Activated CD4-positive, CD25-positive, alpha-beta regulatory T cell treated with anti-CD3 and anti-CD28 coated beads, Interleukin-2, amount 50 U/mL, for 16 hours (primary cell): ENCODE measurements at regions not wholly inside any gene's neighbourhood (a gene's known extent, or its start where the extent isn't known, plus 50 kb on each side); places are given as distances from the start of the nearest gene placed in this dataset.
"Not testable (repeated sequence)": the region's sequence is repeated elsewhere in the genome, so short reads cannot be mapped to it uniquely, and the experiment has no call there.

ENCODE experiments used
- DNase-seq: peaks from one replicate; pipeline ENCODE4 v3.0.0-alpha.2; 2020; ENCODE audit warnings: low read depth, low spot score

DNA sequence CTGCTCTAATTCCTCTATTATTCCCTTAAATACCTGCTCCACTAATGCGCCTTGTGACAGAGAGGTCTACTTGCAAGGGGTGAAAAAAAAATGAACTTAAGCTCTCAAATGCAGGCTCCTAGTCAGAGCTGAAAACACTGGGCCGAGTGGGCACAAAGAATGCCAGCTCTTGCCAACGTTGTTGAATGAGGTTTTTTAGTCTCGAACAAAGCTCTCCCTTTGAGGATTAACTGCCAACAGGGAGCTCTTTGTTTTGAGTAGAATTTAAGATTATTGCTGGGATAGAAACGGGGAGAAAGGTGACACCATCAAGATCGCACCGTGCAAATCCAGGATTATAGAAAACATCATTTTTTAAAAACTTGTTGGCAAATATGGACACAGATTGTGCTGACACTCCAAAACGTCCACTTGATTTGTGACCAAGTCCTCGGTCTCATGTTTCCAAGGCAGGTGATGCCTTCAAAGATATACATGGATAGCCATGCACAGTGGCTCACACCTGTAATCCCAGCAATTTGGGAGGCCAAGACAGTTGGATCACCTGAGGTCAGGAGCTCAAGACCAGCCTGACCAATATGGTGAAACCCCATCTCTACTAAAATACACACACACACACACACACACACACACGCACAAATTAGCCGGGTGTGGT, 163.2 kb downstream of the BMP7 start:
- DNase-seq: no peak

DNA sequence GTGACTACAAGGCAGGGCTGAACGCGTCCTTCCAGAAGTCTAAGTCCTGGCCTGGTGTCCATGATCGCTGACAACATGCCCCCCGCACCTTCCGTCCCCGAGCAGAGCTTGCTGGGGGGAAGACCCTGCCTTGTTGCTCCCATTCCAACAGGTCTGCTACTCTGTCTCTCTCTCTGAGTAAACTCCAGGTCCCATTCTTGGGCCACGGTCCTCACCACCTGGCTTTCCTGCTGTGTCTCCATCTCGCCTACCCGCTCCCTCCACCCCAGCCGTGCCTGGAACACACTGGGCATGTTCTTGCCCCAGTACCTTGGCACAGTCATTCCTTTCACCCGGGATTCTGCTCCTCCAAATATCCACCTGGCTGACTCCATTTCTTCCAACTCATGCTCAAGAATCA, 162.3 kb downstream of the BMP7 start:
- no peak for DNase-seq

DNA sequence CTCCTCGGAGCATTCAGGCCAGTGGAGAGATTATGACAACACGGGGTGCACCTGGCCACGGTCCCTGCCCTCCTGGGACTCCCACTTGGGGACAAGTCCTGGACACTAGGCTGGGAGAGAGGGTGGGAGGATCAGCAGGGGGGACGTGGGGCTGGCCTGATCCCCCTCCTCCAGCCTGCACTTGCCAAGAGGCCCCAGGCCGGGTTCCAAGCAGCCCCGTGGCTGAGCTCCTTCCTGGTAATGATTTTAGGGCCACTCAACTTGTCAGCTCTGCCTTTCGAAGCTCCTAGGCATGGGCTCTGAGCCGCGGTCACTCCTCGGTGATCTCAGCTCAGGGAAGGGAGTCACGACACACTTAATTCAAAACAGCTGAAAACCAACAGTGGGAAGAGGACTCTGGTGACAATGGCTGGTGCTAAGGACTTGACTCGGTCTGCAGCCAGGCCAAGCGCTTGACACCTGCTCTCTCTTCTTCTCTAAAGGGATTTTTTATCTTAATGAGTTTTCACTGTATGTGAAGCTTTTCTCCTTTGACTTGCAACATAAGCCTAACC, 161.7 kb downstream of the BMP7 start:
- DNase-seq: no peak

DNA sequence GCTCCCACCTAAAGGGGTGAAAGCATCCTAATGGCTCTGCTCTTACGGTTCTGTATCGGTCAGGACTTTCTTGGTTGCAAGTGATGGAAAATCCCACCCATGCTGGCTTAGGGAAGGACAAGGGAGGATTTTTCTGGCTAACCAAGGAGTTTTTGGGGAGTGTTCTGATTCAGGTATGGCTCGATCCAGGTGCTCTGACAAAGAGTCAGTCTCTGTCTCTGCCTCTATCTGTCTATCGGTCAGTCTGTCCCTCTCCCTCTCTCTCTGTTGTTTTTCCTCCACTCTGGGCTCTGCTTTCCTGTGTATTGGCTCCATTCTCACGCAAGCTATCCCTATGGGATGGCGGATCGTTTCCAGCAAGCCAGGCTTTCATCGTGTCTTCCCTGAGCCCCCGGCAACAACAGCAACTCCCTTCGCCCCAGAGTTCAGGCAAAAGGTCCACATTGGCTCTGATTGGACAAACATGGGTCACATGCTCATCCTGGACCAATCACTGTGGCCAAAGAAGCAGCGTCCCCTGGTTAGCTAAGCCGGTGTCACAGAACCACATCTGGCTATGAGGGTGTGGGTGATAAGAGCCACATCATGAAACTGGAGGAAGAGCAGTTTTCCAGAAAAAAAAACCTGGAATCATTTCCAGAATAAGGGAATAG, 160.3 kb downstream of the BMP7 start:
- no peak for DNase-seq

DNA sequence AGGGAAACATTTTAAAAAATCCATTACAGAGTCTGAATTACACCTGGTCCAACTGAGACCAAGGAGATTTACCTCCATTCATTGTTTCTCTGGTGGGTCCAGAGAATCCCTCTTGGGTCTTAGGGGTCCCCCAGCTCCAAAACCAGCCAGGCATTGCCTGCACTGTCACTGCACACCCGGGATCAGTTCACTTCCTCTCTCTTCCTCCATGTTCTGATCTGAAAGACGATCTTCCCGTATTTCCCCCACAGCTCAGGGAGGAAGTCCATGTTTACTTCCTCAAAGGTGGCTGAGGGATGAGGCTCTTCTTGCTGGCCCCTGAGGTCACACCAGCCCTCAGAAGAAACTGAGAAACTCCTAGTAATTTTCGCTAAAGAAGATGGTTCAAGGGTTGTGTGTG, 159.7 kb downstream of the BMP7 start:
- no peak for DNase-seq

DNA sequence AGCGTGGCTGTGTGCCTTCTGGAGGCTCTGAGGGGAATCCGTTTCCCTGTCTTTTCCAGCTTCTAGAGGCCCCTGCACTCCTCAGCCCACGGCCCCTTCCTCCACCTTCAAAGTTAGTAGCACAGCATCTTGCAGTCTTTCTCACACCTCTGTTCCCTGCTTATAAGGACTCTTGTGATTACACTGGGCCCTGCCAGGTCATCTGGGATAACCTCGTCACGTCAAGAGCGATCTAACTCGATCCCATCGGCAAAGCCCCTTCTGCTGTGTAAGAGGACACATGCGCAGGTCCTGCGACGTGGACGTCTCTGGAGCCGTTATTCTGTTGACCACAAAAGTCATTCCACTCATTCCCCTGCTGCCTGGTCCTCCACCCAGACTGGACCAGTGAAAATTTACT, 159.2 kb downstream of the BMP7 start:
- DNase-seq: no peak

DNA sequence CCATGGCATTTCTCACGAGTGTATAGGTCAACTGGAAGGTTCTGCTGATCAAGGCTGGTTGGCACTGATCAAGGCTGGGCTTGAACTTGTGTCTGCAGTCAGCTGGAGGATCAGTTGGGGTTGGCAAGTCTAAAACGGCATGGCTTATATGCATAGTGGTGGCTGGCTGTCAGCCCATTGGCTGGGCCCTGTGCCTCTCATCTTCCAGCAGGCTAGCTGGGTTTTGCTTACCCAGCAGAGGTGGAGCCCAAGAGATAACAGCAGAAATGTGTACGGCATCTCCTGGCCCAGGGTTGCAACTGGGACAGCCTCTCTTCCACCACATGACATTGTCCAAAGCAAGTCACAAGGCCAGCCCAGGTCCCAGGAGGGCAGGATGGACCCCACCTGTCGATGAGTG, 158.2 kb downstream of the BMP7 start:
- no peak for DNase-seq

DNA sequence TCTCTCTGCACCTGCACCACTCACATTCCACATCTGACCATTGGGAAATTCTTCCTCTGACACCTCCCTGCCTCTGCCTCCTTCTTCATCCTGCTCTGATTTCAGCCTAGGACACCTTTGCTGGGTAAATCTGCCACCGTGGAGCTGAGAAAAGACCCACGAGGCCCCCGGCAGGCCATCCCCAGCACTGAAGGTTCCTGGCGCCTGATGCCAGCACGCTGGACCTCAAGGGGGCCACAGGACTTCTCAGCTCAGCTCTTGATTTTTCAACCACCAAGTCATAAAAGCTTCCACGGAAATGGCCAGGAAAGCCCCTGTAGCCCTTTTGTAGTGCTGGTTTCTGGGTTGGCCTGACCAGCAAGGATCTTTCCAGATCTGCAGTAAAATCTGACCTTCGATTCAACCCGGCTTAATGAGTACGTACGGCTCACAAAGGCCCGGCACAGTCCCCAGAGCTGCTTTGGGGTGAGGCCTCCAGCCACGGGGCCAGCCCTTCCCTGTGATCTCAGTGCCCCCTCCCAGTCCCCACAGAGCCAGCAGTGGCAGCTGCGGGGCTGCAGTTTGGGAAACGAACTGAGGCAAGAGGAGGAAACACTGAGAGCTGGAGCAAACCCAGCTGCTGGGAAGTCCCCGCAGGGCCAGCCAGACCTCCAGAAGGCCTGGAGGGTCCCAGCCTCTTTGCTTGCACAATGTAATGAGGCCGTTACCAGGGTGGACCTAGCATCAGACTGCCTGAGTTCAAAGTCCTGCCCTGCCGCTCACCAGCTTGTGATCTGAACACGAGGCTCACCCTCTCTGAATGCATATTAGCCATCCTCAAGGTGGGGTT, 157.5 kb downstream of the BMP7 start:
- DNase-seq: no peak

DNA sequence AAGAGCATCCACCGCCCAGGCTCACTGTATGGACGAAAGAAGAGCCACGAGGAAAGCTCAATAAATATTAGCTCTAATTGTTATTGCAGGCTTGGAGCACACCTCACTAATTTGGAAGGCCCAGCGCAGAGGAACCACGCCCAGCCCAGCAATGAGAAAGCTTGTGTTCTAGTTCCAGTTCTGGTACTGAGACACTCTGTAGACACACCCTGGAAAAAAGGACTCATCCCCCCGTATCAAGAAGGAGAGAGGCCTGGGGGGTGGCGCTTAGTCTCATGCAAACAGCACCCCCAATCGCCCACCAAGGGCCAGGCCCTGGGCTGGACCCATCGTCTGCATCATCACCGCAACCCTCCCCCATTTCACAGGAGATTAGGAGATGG, 156.9 kb downstream of the BMP7 start:
- no peak for DNase-seq

DNA sequence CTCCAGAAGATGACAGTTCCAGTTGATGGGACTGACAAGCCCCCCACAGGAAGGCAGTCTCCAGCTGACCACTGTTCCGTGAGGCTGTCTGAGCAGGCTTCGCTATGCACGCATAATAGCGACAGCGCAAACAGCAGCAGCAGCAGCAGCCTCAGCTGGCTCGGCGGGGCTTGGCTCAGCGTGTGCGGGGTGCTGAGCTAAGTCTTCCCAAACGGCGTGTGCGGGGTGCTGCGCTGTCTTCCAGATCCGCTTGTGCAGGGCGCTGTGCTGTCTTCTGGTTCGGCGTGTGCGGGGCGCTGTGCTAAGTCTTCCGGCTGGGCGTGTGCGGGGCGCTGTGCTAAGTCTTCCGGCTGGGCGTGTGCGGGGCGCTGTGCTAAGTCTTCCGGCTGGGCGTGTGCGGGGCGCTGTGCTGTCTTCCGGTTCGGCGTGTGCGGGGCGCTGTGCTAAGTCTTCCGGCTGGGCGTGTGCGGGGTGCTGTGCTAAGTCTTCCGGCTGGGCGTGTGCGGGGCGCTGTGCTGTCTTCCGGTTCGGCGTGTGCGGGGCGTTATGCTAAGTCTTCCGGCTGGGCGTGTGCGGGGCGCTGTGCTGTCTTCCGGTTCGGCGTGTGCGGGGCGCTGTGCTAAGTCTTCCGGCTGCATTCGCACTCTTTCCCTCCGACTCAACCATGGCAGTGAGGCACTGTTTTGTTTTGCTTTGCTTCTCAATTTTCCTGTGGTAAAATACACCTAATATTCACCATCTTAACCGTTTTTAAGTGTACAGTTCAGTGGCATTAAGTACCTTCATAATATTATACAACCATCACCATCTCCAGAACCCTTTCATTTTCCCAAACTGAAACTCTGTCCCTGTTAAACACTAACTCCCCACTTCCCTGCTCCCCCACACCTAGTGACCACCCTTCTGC, 156.1 kb downstream of the BMP7 start:
- not testable (repeated sequence) for DNase-seq

DNA sequence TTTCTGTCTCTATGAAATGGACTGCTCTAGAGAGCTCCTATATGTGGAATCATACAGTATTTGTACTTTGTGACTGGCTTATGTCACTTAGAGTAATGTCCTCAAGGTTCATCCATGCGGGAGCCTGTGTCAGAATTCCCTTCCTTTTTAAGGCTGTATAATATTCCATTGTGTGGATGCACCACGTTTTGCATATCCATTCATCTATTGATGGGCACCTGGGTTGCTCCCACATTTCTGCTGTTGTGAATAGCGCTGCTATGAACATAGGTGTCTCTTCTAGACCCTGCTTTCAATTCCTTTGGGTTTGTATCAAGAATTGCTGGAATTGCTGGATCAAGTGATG, 155.4 kb downstream of the BMP7 start:
- DNase-seq: no peak

DNA sequence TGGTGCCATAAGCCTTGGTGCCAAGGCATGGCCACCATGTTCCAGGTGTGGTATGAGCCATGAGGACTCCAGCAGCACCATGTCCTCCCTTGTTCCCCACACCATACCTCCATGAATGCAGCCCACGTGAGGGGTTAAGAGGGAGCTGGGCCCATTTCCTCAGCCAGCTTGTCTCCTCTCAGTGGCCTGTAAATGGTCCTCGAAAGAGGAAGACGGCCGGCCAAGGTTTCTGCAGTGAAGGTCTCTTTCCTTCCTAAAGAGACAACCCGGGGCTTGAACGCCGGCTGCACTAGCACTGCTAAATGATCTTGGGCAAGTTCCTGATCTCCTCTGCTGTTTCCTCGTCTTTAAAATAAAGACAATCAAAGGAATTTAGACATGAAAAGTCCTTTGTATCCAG, 154.0 kb downstream of the BMP7 start:
- no peak for DNase-seq

DNA sequence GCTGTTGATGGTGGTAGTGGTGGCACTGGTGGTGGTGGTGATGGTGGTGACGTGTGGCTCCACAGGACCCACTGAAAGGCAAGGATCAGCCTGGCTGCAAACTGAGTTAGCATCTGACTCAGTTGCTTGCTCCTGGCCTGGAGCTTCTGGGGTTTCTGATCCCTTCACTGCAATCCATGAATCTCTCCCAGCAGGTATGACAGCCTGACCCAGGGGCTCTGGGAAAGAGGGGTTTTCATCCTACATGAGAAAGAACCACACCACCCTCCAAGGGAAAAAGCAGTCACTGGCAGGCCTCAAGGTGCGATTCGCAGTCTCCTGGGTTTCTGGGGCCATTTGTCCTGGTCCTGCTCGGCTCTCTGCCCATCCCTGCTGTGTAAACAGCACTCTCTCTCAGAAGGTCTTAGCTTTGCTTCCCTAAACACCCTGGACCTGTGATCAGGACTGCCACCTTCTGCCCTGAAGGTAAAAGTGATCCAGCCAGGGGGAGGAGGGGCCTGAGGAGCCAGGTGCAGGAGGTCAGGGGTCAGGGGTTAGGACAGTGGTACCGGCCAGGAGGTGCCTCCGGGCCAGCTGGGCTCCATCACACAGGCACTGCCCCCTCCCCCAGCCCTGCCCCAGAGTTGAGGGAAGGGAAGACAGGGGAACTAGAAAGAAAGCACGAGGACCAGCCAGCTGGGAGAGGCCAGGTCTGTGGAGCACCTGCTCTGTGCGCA, 152.0 kb downstream of the BMP7 start:
- DNase-seq: no peak

DNA sequence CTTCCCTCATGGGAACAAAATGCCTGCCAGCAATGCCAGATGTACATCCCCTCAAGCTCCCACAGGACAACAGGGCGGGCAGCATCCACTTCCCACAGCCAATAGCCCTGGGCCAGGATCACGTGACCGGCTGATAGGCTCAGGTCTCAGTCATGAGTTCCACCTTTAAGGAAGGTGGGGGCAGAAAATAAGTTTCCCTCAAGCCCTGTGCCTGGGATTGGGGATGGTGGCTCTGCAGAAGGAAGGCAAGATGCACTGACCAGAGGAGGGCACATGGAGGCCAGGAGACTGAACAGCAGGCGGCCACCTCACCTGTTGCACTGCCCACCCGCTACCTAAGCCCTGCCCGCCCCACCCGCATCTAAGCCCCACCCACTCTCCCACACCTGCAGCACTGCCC, 149.1 kb downstream of the BMP7 start:
- DNase-seq: no peak

DNA sequence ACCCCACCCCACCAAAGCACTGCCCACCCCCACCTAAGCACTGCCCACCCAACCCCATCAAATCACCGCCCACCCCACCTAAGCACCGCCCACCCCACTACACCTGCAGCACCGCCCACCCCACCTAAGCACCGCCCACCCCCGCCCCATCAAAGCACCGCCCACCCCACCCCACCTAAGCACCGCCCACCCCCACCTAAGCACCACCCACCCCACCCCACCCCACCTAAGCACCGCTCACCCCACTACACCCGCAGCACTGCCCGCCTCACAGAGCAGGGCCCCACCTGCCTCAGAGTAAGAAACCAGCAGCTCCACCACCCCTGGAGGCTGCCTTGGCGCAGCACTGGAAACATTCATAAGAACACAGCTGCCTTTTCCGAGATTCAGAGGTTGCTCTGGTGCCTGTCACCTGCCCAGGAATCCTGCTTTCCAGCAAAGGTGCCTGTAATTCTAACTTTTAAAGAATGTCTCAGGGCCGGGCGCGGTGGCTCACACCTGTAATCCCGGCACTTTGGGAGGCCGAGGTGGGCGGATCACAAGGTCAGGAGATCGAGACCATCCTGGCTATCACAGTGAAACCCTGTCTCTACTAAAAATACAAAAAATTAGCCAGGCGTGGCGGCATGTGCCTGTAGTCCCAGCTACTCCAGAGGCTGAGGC, 148.2 kb downstream of the BMP7 start:
- no peak for DNase-seq
